Astrocyte of the cerebellum (primary cell): ENCODE measurements at regions not wholly inside any gene's neighbourhood (a gene's known extent, or its start where the extent isn't known, plus 50 kb on each side); places are given as distances from the start of the nearest gene placed in this dataset.

Experiments used
- DNase-seq: peaks from one replicate; pipeline ENCODE4 v3.0.0-alpha.2; 2011; ENCODE audit warnings: low read depth
- H3K4me3 ChIP-seq: 2 replicates; pipeline ENCODE4 v1.5.1; 2011; ENCODE audit warnings: mild to moderate bottlenecking, low read depth, low read length, moderate library complexity
- in situ Hi-C: cut with HindIII; loops from 2 replicates; pipeline ENCODE4 v1.10.0; 2017; ENCODE audit warnings: low sequenced_read_pairs
- TF ChIP-seq, protein P1 (sequence below): IDR thresholded peaks from 2 replicates; pipeline ENCODE4 v1.5.1; 2012; ENCODE audit warnings: low read length, low read depth, moderate library complexity, mild to moderate bottlenecking; ENCODE audit errors: missing control alignments

DNA sequence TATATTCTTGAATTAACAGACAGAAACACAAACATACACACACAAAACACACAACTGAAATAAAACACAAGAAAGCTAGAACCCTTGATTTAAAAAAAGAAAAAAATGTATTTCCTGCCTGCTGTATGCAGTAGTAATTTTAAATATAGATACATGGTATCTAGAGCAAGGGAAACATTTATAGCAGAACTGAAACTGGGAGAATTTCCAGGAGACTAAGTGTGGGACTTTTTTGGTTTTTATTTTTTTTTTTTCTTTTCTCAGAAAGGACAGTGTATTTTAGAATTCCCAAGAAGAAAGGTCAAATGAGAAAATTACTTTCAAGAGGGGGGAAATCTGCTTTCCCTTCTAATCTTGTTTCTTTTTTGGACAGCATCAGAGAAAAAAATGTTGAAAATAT lies 558.9 kb upstream of the PKDCC start:
- H3K4me3 ChIP-seq, result no peak overlapping the region
- DNase-seq, result no peak
- TF ChIP-seq, protein P1, sequence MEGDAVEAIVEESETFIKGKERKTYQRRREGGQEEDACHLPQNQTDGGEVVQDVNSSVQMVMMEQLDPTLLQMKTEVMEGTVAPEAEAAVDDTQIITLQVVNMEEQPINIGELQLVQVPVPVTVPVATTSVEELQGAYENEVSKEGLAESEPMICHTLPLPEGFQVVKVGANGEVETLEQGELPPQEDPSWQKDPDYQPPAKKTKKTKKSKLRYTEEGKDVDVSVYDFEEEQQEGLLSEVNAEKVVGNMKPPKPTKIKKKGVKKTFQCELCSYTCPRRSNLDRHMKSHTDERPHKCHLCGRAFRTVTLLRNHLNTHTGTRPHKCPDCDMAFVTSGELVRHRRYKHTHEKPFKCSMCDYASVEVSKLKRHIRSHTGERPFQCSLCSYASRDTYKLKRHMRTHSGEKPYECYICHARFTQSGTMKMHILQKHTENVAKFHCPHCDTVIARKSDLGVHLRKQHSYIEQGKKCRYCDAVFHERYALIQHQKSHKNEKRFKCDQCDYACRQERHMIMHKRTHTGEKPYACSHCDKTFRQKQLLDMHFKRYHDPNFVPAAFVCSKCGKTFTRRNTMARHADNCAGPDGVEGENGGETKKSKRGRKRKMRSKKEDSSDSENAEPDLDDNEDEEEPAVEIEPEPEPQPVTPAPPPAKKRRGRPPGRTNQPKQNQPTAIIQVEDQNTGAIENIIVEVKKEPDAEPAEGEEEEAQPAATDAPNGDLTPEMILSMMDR, result no peak
- in situ Hi-C loops, result no loop called here

- no peak overlapping the region for H3K4me3 ChIP-seq
- in situ Hi-C loops, result no loop called here
- TF ChIP-seq, protein P1, result no peak
- no peak for DNase-seq
Observed at GRCh38 chr2:41489638-41490037, 558.2 kb upstream of the PKDCC start.

GRCh38 chr2:41495050-41495449 lies 552.8 kb upstream of the PKDCC start:
- TF ChIP-seq, protein P1, result no peak
- H3K4me3 ChIP-seq, result no peak overlapping the region
- DNase-seq, result no peak
- in situ Hi-C loops, result no loop called here

DNA sequence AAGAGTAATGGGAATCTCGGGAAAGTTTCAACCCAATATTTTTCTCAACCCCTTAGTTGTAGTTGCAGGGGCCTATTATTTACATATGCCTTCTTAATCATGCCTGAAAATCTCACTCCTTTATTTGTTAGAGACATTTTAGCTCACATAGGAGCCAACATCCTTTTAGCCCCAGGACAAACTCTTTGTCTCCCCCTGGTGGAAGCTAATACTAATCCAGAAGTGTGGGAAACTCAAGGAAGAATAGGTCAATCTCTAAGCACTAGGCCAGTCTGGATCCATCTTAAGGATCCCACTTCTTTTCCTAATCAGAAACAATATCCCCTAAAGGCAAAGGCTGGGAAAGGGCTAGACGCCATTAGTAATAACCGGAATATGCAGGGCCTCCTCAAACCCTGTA lies 550.9 kb upstream of the PKDCC start:
- H3K4me3 ChIP-seq, result no peak overlapping the region
- no peak for DNase-seq
- TF ChIP-seq, protein P1, result no peak
- in situ Hi-C loops, result no loop called here

- in situ Hi-C loops, result no loop called here
- no peak for DNase-seq
- TF ChIP-seq, protein P1, result no peak
- no peak overlapping the region for H3K4me3 ChIP-seq
Observed at GRCh38 chr2:41498781-41499180, 549.0 kb upstream of the PKDCC start.

DNA sequence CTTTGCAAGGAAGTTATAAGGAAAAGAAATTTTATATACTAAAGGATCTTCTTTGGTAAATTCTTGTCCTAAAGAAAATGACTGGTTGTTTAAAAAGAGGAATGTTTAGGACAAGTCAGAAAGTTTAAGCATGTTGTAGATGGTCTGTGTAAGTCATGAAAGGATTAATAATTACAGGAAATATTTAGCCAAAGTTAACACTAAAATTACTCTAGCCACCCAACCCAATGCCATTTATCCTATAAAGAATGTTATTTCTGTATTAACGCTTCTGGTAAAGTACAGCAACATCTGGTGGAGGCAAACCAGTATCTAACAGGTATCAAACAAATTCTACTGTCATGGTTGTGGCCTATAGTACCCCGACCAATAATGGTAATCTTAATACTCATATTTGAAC lies 546.9 kb upstream of the PKDCC start:
- H3K4me3 ChIP-seq, result no peak overlapping the region
- in situ Hi-C loops, result no loop called here
- no peak for DNase-seq
- TF ChIP-seq, protein P1, result no peak

GRCh38 chr2:41502752-41503151 lies 545.1 kb upstream of the PKDCC start:
- no peak for DNase-seq
- in situ Hi-C loops, result no loop called here
- H3K4me3 ChIP-seq, result no peak overlapping the region
- TF ChIP-seq, protein P1, result no peak
